ENCODE measurements at regions not wholly inside any gene's neighbourhood (a gene's known extent, or its start where the extent isn't known, plus 50 kb on each side); places are given as distances from the start of the nearest gene placed in this dataset.

DNA sequence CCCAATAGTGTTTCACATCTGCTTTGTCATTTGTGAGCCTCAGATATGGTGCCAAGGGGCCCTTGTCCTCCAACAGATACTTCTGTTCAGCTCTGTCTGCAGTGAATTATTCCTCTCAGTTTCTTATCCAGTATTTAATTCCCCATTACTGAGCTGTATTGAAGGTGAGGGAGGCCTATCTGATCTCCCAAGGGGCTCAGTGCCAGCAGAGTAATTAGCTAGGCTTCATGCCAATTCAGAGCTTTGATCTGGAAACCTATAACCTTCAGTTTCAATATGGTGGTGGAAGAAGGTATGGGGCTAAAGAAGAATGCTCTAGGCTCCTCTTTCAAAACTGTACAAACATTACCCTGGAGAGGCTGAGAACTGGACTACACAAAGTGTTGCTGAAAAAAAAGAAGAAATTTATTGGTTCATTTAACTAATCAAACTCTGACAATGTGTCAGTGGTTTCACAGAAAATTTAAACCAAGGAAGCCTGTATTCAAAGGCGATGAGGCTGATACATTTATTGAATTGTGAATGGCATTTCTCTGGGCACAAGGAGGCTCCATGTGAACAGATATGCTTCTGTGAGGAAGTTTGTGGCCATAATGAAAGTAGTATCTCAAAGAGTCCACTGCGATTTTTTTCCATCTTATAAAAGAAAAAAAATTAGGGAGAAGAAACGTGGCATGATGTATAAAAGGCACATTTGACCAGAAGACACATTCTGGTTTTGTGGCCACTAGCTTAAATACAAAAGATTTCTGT is 397.8 kb downstream of the TLE4 start:
- TF ChIP-seq POLR2A (IDR thresholded peaks at IDR 0.05): no peak
- no peak for TF ChIP-seq CTCF (IDR thresholded peaks at IDR 0.05 in 4 of 5, conservative IDR thresholded peaks at IDR 0.05 in 1 of 5)
